ENCODE measurements at regions not wholly inside any gene's neighbourhood (a gene's known extent, or its start where the extent isn't known, plus 50 kb on each side); places are given as distances from the start of the nearest gene placed in this dataset.
A peak's percentile ranks its signal among the peaks of the same experiment; 100 is the strongest.

- Histone ChIP-seq H3K27ac (no peak overlapping the region), H3K9me3 (peaks cover 0 to 8% (median 4%) of the 10 kb centered on the region in 3 donors), H3K4me1 (peaks cover 0 to 6% (median 0%) of the 10 kb centered on the region in 3 donors), H3K4me3 (no peak overlapping the region), H3K27me3 (peaks cover 0 to 35% (median 0%) of the 10 kb centered on the region in 4 donors), H3K36me3 (no peaks in the 10 kb centered on the region)
- no peak for DNase-seq
- 42 to 56% methylated on average over 9 of the region's 9 CpGs for WGBS, 2 donors
- intact Hi-C loops (cut with DNase I), result no loop called here
- no peak for TF ChIP-seq POLR2A (IDR thresholded peaks at IDR 0.05)
- TF ChIP-seq, protein P1, sequence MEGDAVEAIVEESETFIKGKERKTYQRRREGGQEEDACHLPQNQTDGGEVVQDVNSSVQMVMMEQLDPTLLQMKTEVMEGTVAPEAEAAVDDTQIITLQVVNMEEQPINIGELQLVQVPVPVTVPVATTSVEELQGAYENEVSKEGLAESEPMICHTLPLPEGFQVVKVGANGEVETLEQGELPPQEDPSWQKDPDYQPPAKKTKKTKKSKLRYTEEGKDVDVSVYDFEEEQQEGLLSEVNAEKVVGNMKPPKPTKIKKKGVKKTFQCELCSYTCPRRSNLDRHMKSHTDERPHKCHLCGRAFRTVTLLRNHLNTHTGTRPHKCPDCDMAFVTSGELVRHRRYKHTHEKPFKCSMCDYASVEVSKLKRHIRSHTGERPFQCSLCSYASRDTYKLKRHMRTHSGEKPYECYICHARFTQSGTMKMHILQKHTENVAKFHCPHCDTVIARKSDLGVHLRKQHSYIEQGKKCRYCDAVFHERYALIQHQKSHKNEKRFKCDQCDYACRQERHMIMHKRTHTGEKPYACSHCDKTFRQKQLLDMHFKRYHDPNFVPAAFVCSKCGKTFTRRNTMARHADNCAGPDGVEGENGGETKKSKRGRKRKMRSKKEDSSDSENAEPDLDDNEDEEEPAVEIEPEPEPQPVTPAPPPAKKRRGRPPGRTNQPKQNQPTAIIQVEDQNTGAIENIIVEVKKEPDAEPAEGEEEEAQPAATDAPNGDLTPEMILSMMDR (IDR thresholded peaks at IDR 0.05), result no peak
These were observed 175.8 kb upstream of the PRKCQ start for GRCh38 chr10:6755781-6756460.

DNA sequence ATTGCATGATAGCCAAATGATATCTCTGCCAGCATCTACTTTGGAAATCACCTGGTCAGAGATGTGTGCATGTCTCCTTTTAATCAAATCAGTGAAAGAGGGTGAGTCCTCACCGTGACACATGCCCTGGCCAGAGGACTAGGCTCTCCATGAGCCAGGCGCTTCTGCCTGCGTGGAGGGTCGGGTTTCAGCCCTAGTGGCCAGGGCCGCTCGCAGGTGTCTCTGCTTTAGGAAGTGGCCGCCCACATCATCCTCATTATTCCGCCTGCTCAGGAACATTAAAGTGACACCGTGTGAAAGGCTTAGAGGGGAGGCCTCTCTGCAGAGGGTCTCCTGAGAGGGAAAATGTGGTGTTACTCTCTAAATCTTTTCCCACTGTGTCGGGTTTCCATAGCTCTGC, 173.6 kb upstream of the PRKCQ start:
- intact Hi-C loops (cut with DNase I), result no loop called here
- H3K9me3 ChIP-seq, result no peaks in the 10 kb centered on the region
- H3K36me3 ChIP-seq, result no peaks in the 10 kb centered on the region
- peaks cover 0 to 17% (median 0%) of the 10 kb centered on the region in 3 donors for H3K4me1 ChIP-seq
- TF ChIP-seq, protein P1 (IDR thresholded peaks at IDR 0.05), result no peak
- no peak for TF ChIP-seq POLR2A (IDR thresholded peaks at IDR 0.05)
- H3K27ac ChIP-seq, result no peak overlapping the region
- H3K27me3 ChIP-seq, result peaks cover 0 to 24% (median 0%) of the 10 kb centered on the region in 4 donors
- WGBS, 2 donors, result 57 to 80% methylated on average over 6 to 10 of the region's 10 CpGs
- no peak overlapping the region for H3K4me3 ChIP-seq
- no peak for DNase-seq

DNA sequence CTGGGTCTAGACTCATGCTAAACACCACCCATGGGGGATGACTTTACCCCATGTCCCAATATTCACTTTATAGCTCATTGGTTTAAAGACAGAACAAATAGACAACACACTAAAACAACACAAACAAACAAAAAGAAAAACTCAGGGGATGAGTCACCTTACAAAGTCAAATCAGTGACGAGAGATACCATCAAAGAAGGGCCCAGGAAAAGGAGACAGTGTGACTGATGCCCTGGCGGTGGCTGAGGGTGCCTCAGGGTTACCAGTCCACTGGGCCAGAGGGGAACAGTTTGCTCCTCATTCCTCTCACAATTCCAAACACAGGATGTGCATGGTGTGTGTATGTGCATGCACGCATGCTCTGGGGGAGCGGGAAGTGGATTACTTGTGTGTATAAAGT, 171.3 kb upstream of the PRKCQ start:
- Histone ChIP-seq H3K27me3 (peaks cover 0 to 5% (median 0%) of the 10 kb centered on the region in 4 donors), H3K9me3 (no peaks in the 10 kb centered on the region), H3K4me3 (no peak overlapping the region), H3K27ac (no peak overlapping the region), H3K36me3 (no peaks in the 10 kb centered on the region), H3K4me1 (peaks cover 0 to 25% (median 0%) of the 10 kb centered on the region in 3 donors)
- 75 to 78% methylated on average over 4 of the region's 4 CpGs for WGBS, 2 donors
- intact Hi-C loops (cut with DNase I), result no loop called here
- no peak for DNase-seq
- TF ChIP-seq, protein P1 (IDR thresholded peaks at IDR 0.05), result no peak
- no peak for TF ChIP-seq POLR2A (IDR thresholded peaks at IDR 0.05)

DNA sequence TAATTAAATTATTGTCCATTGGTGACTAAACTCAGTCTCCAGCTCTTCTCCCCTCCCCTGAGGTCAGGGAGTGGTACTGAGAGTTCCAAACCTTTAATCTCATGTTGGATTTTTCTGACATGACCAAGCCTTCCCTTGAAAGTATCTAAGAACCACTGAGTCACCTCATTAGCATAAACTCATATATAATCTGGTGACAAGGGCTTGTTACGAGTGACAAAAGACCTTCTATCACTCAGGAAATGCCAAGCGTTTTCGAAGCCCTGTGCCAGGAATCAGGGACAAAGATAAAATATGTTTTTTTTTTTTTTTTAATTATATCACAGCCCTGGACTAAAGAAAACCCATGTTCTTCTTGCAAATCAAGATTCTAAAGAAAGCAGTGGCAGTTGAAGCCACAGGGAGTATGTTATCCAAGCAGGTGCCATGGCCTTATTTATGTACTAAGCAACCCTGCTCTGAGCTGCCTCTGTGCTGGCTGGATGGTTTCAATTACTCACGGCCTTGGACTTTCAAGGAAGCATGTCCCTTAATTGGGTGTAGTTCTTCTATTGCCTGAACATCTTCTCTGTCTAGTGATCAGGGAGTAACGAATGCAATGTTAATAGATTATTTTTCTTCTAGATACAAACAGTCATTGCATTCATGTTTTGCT, 169.0 kb upstream of the PRKCQ start:
- H3K27ac ChIP-seq, result peak overlapping the region in 2 of 4 donors; percentile 22 to 70

More for the DNA sequence above, 169.0 kb upstream of the PRKCQ start:
- no peak overlapping the region for H3K4me3 ChIP-seq
- no peaks in the 10 kb centered on the region for H3K9me3 ChIP-seq
- H3K36me3 ChIP-seq, result no peaks in the 10 kb centered on the region
- TF ChIP-seq, protein P1 (IDR thresholded peaks at IDR 0.05), result peak in 1 of 6 experiments; percentile 14
- TF ChIP-seq POLR2A (IDR thresholded peaks at IDR 0.05), result no peak
- DNase-seq, result no peak
- 37 to 41% methylated on average over 5 of the region's 5 CpGs for WGBS, 2 donors
- intact Hi-C loops (cut with DNase I), result no loop called here
- H3K4me1 ChIP-seq, result peaks cover 0 to 19% (median 0%) of the 10 kb centered on the region in 3 donors
- peaks cover 0 to 5% (median 0%) of the 10 kb centered on the region in 4 donors for H3K27me3 ChIP-seq

Data from esophagus squamous epithelium (tissue), 5 donors.